NCI-H345 (cell line): ENCODE measurements at regions not wholly inside any gene's neighbourhood (a gene's known extent, or its start where the extent isn't known, plus 50 kb on each side); places are given as distances from the start of the nearest gene placed in this dataset.
"Not testable (repeated sequence)": the region's sequence is repeated elsewhere in the genome, so short reads cannot be mapped to it uniquely, and the experiment has no call there.

ENCODE experiments used
- DNase-seq: peaks from one replicate; lab custom pipeline; 2025; lab: John Stamatoyannopoulos, UW

DNA sequence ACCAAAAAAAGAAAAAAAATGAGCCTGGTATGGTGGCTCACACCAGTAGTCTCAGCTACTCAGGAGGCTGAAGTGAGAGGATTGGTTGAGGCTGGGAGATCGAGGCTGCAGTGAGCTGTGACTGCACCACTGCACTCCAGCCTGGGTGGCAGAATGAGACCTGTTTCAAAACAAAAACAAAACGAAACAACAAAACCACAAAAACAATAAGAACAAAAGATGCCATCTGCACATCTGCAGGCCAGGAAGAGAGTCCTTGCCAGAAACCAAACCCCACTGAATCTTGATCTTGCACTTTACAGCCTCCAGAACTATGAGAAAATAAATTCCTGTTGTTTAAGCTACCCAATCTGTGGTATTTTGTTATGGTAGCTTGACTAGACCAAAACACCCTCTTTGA, 207.7 kb downstream of the YTHDC2 start:
- no peak for DNase-seq

DNA sequence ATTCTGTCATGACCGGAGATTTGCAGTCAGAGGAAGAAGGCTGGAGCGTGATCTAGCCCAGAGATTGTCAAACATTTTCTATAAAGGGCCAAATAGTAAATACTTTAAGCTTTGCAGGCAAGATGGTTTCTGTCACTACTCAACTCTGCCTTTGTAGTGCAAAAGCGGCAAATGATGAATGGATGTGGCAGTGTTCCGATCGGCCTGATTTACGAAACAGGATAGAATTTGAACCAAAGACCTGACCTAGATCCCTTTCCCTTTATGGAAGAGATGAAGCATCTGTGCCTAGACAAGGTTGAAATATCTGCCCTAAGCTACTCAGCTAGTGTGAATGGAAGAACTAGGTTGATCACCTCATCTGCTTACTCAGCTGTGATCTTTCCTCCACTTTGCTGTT, 209.5 kb downstream of the YTHDC2 start:
- DNase-seq: no peak

DNA sequence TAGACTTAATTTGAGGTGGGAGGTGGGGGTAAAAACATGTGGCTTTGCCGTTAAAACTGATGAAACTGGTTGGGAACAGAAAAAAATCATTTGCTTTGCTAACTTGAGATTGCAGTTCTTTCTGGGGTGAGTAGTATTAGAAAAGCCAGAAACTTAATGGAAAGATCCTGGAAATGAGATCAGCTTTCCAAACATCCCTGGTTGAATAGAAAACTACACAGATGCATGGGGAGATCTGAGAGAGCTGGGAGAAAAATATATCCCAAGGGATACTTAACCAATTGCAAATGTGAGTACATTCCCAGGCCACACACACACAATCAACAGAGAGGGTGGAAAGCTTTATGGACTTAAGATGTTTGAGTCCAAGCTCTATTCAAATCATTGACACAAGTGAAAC, 222.3 kb downstream of the YTHDC2 start:
- no peak for DNase-seq

DNA sequence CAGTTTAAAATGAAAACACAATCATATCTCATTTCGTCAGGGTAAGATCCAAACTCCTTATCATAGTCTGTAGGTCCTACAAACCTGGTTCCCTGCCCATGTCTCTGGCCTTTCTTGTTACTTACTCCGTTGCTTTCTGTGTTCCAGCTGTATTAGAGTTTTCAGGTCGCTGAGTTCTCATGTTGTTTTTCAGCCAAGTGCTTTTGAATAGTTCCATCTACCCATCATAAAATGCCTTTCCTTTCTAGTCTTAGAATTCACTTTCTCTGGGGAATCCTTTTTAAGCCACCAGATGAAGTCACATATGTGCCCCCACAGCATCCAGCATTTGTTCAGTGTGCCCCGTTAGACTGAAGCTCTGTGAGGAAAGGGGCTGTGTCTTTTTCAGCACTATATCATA, 228.7 kb downstream of the YTHDC2 start:
- no peak for DNase-seq

DNA sequence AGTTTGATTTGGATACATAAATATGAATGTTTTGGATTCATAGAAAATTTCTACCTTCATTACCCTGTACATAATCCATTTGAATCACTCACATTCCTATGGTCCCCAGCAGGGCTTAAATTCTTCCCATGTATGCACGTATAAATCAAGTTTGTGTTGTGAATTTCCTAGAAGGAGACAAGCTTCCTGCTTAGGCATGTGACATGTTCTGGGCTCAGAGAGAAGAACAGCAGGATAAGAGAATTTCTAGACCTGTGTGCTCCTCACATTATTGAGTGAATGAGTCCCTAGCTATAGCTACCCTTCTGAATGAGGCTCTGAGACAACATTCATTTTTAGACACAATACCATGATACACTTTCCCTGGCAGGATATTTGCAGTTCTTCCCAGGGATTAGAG, 229.1 kb downstream of the YTHDC2 start:
- DNase-seq: no peak

DNA sequence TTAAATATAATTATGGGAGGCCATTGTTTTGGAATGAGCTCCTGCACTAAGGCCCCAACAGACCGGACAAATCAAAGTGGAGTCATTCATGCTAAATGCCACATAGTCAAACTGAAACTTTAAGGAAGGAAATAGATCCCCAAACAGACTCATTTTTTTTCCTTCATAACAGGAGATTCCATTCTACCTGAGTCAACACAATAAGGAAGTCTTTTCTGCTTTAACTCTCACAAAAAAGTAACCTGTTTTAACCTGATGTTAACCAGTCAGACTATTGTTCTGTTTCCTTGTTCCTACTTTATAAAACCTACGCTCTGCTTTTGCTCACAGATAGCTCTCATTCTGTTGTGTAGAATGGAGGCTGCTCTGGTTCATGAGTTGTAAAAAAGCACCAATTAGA, 234.9 kb downstream of the YTHDC2 start:
- DNase-seq: no peak

DNA sequence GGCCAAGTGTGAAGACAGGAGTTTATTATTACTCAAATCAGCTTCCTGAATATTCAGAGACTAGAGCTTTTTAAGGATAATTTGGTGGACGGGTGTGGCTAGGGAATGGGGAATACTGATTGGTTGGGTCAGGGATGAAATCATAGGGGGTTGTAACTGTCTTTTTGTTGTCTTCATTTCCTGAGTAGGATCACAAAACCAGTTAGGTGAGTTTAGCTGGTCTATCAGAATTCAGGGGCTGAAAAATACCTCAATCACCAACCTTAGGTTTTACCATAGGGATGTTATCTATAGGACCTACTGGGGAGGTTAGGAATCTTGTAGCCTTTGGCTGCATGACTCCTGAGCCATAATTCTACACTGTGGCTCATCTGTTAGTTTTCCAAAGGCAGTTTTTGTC, 235.8 kb downstream of the YTHDC2 start:
- no peak for DNase-seq

DNA sequence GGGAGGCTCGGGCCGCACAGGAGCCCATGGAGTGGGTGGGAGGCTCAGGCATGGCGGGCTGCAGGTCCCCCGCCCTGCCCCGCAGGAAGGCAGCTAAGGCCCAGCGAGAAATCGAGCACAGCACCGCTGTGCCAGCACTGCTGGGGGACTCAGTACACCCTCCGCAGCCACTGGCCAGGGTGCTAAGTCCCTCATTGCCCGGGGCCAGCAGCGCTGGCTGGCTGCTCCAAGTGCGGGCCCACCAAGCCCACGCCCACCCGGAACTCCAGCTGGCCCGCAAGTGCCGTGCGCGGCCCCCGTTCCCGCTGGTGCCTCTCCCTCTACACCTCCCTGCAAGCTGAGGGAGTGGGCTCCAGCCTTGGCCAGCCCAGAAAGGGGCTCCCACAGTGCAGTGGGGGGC, 239.7 kb downstream of the YTHDC2 start:
- DNase-seq: not testable (repeated sequence)

DNA sequence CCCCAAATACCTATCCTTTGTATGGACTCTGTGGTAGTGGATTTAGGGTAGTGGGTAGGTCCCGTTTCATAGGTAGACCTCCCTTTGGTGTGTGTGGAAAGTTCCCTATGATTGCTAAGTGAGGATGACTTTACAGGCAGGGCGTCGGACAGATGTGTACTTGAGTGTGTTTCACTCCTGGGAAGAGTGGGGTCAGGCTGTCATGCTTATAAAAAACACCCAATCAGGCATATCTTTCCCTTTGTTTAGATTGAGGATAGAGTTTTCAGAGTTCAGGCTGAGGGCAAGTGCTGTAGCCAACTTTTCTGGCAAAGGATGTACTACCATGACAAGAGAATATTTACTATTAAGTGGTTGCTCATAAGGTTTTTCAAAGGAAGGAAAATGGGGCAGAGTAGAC, 242.0 kb downstream of the YTHDC2 start:
- DNase-seq: no peak

DNA sequence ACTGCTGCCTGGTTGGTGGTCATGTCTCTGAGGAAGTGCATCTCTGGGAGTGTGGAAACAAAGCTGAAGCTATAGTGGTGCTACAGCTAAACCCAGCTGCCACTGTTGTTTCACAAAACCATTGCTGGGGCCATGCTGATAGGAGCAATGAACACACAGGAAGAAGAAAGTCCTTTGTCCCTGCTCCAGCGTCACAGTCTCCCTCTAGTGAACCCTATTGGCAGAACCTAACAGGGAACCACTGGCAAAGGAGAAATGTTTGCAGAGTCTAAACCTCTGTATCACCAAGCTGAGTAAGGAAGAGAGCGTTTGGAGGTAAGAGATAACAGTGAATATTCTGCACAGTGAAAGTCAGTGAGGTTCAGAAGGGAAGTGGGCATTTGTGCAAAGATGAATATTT, 244.0 kb downstream of the YTHDC2 start:
- DNase-seq: no peak

DNA sequence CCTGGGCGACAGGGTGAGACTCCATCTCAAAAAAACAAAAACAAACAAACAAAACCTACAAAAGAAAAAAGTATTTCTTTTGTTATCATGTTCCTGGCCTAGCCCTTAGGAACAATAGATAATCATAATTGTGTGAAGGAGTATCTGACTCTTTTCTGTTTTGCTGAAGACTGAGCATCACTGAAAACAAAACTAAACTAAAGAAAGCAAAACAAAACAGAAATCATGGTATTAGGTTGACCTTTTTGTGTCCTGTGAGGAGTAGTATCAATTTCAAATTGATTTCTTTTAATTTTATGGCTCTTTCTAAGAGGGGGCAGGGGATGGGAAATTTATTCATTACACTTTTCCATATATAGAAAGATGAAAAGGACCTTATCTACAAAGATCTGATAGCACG, 246.0 kb downstream of the YTHDC2 start:
- no peak for DNase-seq

DNA sequence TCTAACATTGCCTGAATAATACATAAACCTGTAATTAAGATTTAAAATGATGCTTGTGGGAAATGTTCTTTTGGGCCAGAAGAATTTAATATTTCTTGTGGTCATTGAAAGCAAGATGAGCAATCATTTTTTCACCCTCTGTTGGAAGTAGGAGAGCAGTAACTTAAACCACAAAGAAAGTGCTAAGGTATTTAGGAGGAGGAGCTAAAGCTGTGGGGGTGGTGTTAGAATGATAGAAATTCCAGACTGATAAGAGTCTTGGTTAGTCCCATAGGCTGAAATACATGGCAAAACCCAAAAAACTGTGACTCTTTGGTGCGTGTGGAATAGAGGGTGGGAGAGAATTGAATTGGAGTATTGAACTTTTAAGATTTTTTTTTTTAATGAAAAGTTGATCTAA, 247.0 kb downstream of the YTHDC2 start:
- no peak for DNase-seq

DNA sequence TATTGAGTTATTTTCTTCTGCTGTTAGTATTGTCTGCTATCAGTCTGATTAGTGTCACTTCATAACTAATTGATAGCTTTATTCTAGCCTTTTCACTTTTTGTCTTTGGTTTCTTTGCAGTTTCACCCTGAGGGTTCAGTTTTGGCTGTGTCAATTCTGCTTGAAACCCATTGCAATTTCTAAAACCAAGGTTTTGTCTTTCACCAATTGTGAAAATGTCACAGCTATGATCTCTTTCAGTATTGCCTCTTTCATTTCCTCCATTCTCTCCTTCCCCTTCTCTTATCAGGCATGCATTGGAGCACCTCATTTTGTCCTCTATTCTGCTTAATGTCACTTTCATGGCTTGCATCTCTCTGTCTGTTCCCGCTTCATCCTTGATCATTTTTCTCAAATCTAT, 248.1 kb downstream of the YTHDC2 start:
- DNase-seq: no peak

DNA sequence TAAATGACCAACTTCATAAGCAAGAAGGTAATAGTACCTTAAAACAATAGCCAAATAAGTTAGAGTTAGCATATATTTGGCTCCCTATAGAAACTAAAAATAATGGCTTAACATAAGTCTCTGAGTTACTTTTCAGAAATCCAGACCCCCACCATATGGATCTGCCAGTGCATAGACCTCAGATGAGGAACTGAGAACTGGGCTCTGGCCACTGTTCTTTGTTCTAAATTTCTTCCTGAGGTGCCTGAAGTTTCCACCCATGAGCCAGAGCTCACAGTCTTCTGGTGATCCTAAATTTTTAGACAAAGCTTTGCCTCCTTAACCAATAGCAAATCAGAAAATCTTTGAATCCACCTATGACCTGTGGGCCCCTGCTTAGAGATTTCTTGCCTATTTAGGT, 250.9 kb downstream of the YTHDC2 start:
- DNase-seq: no peak

DNA sequence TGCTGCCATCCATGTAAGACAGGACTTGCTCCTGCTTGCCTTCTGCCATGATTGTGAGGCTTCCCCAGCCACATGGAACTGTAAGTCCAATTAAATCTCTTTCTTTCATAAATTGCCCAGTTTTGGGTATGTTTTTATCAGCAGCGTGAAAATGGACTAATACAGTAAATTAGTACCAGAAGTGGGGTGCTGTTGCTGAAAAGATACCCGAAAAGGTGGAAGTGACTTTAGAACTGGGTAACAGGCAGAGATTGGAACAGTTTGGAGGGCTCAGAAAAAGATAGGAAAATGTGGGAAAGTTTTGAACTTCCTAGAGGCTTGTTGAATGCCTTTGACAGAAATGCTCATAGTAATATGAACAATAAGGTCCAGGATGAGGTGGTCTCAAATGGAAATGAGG, 253.3 kb downstream of the YTHDC2 start:
- DNase-seq: not testable (repeated sequence)

DNA sequence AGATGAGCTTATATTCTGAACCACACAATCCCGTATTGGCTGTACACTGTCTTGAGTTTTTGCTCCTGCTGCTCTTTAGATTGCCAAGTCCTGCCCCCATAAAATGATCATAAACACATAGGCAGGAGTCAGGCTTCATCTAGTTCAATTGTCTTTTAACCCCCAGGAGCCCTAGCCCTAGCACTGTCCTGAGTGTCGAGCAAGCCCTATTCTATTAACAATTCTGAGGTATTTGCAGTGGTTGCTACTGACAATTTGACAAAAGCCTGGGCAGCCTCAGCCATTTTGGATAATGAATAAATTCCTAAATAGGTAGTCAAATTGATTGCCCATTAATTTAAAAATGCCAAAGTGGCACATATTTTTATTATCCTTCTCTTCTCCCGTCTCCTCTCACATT, 257.2 kb downstream of the YTHDC2 start:
- no peak for DNase-seq

DNA sequence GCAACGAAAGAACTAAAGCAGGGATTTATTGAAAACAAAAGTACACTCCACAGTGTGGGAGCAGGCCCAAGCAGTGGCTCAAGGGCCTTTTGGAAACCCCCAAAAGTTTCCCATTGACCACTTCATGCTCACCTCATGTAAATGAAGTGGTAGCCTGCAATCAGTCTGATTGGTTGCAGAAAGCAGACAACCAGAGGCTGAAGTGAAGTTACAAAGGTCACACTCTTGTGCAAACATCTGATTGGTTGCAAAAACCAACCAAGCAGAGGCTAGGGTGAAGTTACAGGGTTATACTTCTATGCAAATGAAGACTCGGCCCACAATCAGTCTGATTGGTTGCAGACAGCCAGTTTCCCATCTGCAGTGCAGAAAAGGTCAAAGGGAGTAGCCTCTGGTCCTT, 258.0 kb downstream of the YTHDC2 start:
- DNase-seq: no peak

DNA sequence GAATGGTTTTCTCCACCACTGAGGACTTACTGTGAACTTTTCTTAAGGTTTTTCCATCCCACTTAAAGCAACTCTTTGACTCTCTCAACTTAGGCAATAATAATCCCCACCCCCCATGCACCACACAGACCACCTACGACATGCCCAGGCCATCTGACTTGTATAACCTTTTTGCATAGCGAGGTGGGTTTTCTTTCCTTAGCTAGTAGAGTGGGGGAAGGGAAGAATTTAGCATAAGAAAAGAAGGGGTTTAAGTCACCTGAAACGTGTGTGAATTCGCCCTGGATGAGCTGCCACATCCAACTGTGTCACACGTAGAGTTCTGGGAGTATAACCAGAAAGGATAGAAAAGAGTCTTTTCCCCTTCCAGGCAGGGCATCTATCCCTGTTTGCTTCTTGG, 262.7 kb downstream of the YTHDC2 start:
- no peak for DNase-seq

DNA sequence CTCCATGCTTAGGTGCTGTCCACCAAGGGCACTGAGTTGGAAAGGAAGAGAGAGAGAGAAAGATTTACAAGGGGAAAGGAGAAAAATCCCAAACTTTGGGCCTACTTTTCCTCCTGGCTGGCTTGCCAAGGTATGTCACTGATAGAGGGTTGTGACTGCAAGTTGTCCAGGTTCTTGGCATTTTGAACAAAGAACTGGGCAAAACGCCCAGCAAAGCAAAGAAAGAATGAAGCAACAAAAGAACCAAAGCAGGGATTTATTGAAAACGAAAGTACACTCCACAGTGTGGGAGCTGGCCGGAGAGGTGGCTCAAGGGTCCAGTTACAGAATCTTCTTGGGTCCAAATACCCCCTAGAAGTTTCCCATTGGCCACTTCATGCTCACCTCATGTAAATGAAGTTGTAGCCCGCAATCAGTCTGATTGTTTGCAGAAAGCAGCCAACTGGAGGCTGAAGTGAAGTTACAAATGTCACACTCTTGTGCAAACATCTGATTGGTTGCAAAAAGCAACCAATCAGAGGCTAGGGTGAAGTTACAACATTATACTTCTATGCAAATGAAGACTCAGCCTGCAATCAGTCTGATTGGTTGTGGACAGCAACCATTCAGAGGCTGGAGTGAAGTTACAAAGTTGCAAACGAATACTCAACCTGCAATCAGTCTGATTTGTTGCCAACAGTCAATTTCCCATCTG, 263.5 kb downstream of the YTHDC2 start:
- DNase-seq: no peak

DNA sequence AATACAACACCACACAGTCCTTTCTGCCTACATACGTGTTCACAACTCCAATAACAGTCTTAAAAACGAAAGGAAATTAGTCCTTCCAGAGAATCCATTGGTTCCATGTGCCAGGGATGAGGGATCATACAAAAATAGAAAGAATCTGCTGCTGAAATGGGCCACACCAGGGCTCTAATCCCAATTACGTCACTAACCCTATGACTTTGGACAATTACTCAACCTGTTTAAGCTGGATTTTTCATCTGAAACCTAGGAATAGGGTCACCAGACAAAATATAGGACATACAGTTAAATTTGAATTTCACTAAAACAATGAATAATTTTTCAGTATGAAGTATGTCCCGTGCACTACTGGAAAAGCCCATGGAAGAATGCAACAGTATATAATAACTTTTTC, 264.7 kb downstream of the YTHDC2 start:
- no peak for DNase-seq

DNA sequence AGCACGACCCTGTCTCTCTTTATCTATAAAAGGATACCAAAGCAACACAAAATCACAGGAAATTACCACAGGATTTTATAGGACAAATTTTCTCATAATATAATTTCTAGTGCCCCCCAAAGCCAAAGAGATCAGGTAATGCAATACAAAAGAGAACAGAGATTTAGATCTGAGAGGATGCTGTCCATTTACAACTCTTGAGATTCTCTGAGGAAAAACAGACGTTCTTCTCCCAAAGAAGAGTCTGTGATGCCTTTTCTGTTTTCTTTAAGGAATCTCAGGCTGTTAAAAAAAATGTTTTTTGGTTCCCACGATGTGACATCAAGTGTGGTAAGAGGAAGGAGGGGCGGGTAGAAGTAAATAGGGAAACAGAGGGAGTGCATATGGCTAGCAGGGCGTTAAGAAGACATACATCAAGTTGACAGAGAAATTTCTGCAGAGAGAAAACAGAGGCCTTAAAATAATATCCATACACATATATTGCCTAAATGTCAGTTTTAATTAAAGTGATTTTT, 274.7 kb downstream of the YTHDC2 start:
- no peak for DNase-seq

DNA sequence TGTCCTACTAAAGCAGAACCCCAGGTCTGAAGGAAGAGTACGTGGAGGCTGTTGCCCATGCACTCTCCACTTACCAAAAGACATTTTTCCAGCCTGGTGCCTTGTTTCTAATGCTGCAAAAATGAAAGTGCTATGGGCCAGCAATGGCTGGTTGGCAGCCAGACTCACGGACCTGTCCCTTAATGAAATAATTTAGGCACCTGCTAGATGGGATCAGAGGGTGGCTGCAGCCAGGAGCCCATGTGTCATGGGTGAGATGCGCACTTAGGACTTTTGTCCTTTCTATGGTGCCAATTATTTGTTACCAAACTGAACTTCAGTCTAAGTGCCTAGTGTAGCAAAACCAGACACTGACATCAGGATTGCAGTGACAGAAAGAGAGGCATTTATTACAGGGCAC, 276.3 kb downstream of the YTHDC2 start:
- DNase-seq: no peak

DNA sequence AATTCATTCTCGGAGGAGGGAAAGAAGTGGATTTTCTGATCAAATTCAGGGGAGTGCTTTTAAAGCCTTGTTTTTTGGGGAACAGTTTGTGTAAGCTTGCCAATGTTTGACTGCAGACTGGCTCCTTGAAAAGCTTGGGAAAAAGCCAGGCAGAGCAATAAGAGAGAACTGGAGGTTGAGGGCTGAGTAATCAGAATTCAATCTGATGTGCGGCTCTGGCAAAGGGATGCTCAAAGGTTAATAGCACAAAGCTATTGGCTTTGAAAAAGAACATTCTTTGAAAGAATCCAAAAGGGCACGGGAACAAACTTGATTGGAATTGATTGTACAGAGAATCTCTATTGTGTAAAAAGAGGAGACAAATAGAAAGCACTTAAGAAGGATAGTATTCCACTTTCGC, 279.3 kb downstream of the YTHDC2 start:
- no peak for DNase-seq

DNA sequence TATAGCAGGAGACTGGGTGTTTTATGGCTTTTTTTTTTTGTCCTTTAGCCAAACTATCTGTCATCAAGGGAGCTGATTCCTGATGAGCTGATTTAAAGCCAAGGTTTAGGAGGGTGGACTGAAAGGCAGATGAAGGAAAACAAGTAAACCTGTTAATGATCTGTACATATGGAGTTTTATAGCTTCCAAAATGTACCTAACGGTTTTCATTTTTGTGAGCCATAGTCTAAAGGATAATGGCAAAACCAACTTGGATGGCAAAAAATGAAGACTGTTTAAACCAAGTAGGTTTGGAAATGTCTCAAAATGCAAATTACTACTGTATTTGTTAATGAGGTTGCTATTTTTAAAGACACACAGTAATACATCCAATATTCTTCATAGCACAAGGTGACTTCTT, 281.5 kb downstream of the YTHDC2 start:
- DNase-seq: no peak

DNA sequence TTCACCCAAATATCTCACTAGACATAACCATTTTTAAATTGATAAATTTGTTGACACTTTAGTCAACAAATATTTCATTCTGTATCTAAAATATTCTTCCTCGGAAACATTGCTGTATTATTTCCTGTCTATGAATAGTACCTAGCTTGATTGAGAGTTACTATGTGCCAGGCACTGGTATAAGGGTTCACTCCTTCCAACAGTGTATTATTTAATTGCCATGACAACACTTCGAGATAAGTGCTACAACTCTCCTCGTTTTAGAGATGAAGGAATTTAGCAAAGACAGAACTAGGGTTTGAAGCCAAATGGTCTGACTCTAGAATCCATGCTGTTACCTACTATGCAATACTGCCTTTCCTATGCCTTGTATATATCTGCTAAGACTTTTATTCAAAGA, 287.2 kb downstream of the YTHDC2 start:
- no peak for DNase-seq
